Dermis microvascular lymphatic vessel endothelial cell (primary cell): ENCODE measurements at regions not wholly inside any gene's neighbourhood (a gene's known extent, or its start where the extent isn't known, plus 50 kb on each side); places are given as distances from the start of the nearest gene placed in this dataset.
A peak's percentile ranks its signal among the peaks of the same experiment; 100 is the strongest.
"Not testable (repeated sequence)": the region's sequence is repeated elsewhere in the genome, so short reads cannot be mapped to it uniquely, and the experiment has no call there.

Source experiments
- DNase-seq, 2 donors: peaks; one replicate each; pipeline versions ENCODE4 v3.0.0 to v3.0.0-alpha.2; 2010; ENCODE audit warnings: low read depth in 2 of 2

- no peak for DNase-seq
Observed at GRCh38 chr15:67944010-67944641, 104.3 kb upstream of the RNU6-1 start.

- DNase-seq, result no peak
Observed at GRCh38 chr15:67945131-67945530, 105.3 kb upstream of the RNU6-1 start.

GRCh38 chr15:67945951-67946700, 106.3 kb upstream of the RNU6-1 start:
- peak in 1 of 2 donors; percentile 7 for DNase-seq

GRCh38 chr15:67946701-67947100, 106.9 kb upstream of the RNU6-1 start:
- no peak for DNase-seq

- DNase-seq, result no peak
Observed at GRCh38 chr15:67947254-67948039, 106.7 kb upstream of the PIAS1 start.

- no peak for DNase-seq
Observed at GRCh38 chr15:67948215-67948614, 105.9 kb upstream of the PIAS1 start.

GRCh38 chr15:67951187-67951586, 102.9 kb upstream of the PIAS1 start:
- DNase-seq, result not testable (repeated sequence)

- no peak for DNase-seq
Observed at GRCh38 chr15:67953299-67953698, 100.8 kb upstream of the PIAS1 start.

- DNase-seq, result no peak
Observed at GRCh38 chr15:67955252-67955651, 98.9 kb upstream of the PIAS1 start.

- DNase-seq, result no peak
Observed at GRCh38 chr15:67957435-67958132, 96.5 kb upstream of the PIAS1 start.

- peak in 1 of 2 donors; percentile 24 for DNase-seq
Observed at GRCh38 chr15:67967871-67968431, 86.2 kb upstream of the PIAS1 start.

- DNase-seq, result no peak
Observed at GRCh38 chr15:67968564-67968963, 85.6 kb upstream of the PIAS1 start.

GRCh38 chr15:67968966-67969365, 85.1 kb upstream of the PIAS1 start:
- DNase-seq, result no peak

GRCh38 chr15:67969892-67970291, 84.2 kb upstream of the PIAS1 start:
- no peak for DNase-seq

- DNase-seq, result no peak
Observed at GRCh38 chr15:67972377-67972776, 81.7 kb upstream of the PIAS1 start.

GRCh38 chr15:67973846-67974245, 80.3 kb upstream of the PIAS1 start:
- DNase-seq, result no peak

- DNase-seq, result no peak
Observed at GRCh38 chr15:67976506-67977073, 77.5 kb upstream of the PIAS1 start.

- DNase-seq, result no peak
Observed at GRCh38 chr15:67977414-67978089, 76.6 kb upstream of the PIAS1 start.

- no peak for DNase-seq
Observed at GRCh38 chr15:67979281-67979680, 74.8 kb upstream of the PIAS1 start.

GRCh38 chr15:67980171-67980570, 73.9 kb upstream of the PIAS1 start:
- DNase-seq, result no peak
